ENCODE measurements at regions not wholly inside any gene's neighbourhood (a gene's known extent, or its start where the extent isn't known, plus 50 kb on each side); places are given as distances from the start of the nearest gene placed in this dataset.
"Not testable (repeated sequence)": the region's sequence is repeated elsewhere in the genome, so short reads cannot be mapped to it uniquely, and the experiment has no call there.

DNA sequence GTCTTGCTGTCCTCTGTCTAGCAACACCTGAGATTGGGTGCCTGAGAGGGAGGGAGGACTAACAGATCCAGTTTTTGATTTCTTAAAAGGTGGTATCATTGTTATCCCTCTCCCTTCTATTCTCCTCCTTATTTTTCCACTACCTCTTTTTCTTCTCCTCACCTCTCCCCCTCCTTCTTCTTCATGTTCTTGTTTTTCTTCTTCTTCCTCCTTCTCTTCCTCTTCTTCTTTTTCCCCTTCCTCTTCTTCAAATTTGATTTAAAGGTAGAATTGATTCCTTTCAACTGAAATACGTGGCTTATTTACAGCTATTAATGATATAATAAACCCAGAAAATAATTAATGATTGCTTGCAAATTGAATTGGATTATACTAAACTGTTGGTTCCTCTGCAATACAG, 256.8 kb upstream of the BTG1 start:
- peak overlapping the region in 3 of 4 donors; percentile 63 to 78 (median 76) for H3K4me3 Mint-ChIP-seq
- H3K27me3 Mint-ChIP-seq = no peaks in the 10 kb centered on the region
- no peaks in the 10 kb centered on the region for H3K36me3 Mint-ChIP-seq
- H3K9me3 Mint-ChIP-seq = no peaks in the 10 kb centered on the region
- peaks cover 61 to 78% (median 76%) of the 10 kb centered on the region in 3 donors for H3K4me1 Mint-ChIP-seq
- peak overlapping the region; percentile 83 to 91 (median 84) for H3K27ac Mint-ChIP-seq

- H3K9me3 Mint-ChIP-seq = no peaks in the 10 kb centered on the region
- H3K4me3 Mint-ChIP-seq = peak overlapping the region; percentile 2 to 63 (median 19)
- H3K27me3 Mint-ChIP-seq = no peaks in the 10 kb centered on the region
- no peaks in the 10 kb centered on the region for H3K36me3 Mint-ChIP-seq
- peaks cover 50 to 89% (median 67%) of the 10 kb centered on the region in 3 donors for H3K4me1 Mint-ChIP-seq
- H3K27ac Mint-ChIP-seq = peak overlapping the region; percentile 83 to 97 (median 91)
These were observed 254.4 kb upstream of the BTG1 start for GRCh38 chr12:92400006-92400405.

- peak overlapping the region; percentile 83 to 97 (median 91) for H3K27ac Mint-ChIP-seq
- peaks cover 4% of the 10 kb centered on the region for H3K36me3 Mint-ChIP-seq
- peak overlapping the region in 1 of 4 donors; percentile 38 for H3K4me3 Mint-ChIP-seq
- H3K27me3 Mint-ChIP-seq = no peaks in the 10 kb centered on the region
- H3K4me1 Mint-ChIP-seq = peaks cover 41 to 80% (median 55%) of the 10 kb centered on the region in 3 donors
- peaks cover 0 to 10% (median 2%) of the 10 kb centered on the region in 3 donors for H3K9me3 Mint-ChIP-seq
These were observed 253.1 kb upstream of the BTG1 start for GRCh38 chr12:92398565-92399309.

- H3K4me3 Mint-ChIP-seq = no peak overlapping the region
- H3K36me3 Mint-ChIP-seq = peaks cover 8% of the 10 kb centered on the region
- peaks cover 25 to 62% (median 35%) of the 10 kb centered on the region in 3 donors for H3K4me1 Mint-ChIP-seq
These were observed 251.1 kb upstream of the BTG1 start for GRCh38 chr12:92396647-92397252.

GRCh38 chr12:92395322-92395721, 249.7 kb upstream of the BTG1 start:
- Mint-ChIP-seq H3K27me3 (no peaks in the 10 kb centered on the region), H3K4me3 (no peak overlapping the region), H3K9me3 (peaks cover 4 to 11% (median 8%) of the 10 kb centered on the region in 3 donors), H3K36me3 (peaks cover 8% of the 10 kb centered on the region), H3K4me1 (peaks cover 15 to 53% (median 23%) of the 10 kb centered on the region in 3 donors), H3K27ac (no peak overlapping the region)

More at GRCh38 chr12:92396647-92397252, 251.1 kb upstream of the BTG1 start:
- peak overlapping the region in 1 of 3 donors; percentile 83 for H3K27ac Mint-ChIP-seq
- H3K9me3 Mint-ChIP-seq = peaks cover 4 to 11% (median 8%) of the 10 kb centered on the region in 3 donors
- H3K27me3 Mint-ChIP-seq = no peaks in the 10 kb centered on the region

GRCh38 chr12:92394895-92395294, 249.2 kb upstream of the BTG1 start:
- H3K36me3 Mint-ChIP-seq = peaks cover 8% of the 10 kb centered on the region
- no peaks in the 10 kb centered on the region for H3K27me3 Mint-ChIP-seq
- peaks cover 4 to 11% (median 8%) of the 10 kb centered on the region in 3 donors for H3K9me3 Mint-ChIP-seq
- peak overlapping the region in 1 of 4 donors; percentile 44 for H3K4me3 Mint-ChIP-seq
- no peak overlapping the region for H3K27ac Mint-ChIP-seq
- peaks cover 12 to 49% (median 19%) of the 10 kb centered on the region in 3 donors for H3K4me1 Mint-ChIP-seq

DNA sequence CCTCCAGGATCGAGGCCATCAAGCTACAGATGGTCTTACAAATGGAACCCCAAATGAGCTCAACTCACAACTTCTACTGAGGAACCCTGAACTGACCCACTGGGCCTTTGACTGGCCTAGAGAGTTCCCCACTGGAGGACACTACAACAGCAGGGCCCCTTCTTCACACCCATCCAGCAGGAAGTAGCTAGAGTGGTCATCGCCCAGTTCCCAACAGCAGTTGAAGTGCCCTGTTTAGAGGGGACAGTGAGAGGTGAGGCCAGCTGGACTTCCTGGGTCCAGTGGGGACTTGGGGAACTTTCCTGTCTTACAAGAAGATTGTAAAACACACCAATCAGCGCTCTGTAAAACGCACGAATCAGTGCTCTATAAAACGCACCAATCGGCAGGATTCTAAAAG, 247.9 kb upstream of the BTG1 start:
- H3K27me3 Mint-ChIP-seq = no peaks in the 10 kb centered on the region
- no peak overlapping the region for H3K27ac Mint-ChIP-seq
- no peak overlapping the region for H3K4me3 Mint-ChIP-seq
- peaks cover 4 to 11% (median 8%) of the 10 kb centered on the region in 3 donors for H3K9me3 Mint-ChIP-seq
- peaks cover 2 to 35% (median 7%) of the 10 kb centered on the region in 3 donors for H3K4me1 Mint-ChIP-seq
- H3K36me3 Mint-ChIP-seq = peaks cover 8% of the 10 kb centered on the region

- Mint-ChIP-seq H3K4me1 (peaks cover 0 to 24% (median 0%) of the 10 kb centered on the region in 3 donors), H3K4me3 (peak overlapping the region in 1 of 4 donors; percentile 17), H3K9me3 (peaks cover 4 to 11% (median 8%) of the 10 kb centered on the region in 3 donors), H3K27ac (peak overlapping the region in 1 of 3 donors; percentile 76)
- not testable (repeated sequence) for H3K36me3 Mint-ChIP-seq, H3K27me3 Mint-ChIP-seq
These were observed 246.1 kb upstream of the BTG1 start for GRCh38 chr12:92391726-92392125.

DNA sequence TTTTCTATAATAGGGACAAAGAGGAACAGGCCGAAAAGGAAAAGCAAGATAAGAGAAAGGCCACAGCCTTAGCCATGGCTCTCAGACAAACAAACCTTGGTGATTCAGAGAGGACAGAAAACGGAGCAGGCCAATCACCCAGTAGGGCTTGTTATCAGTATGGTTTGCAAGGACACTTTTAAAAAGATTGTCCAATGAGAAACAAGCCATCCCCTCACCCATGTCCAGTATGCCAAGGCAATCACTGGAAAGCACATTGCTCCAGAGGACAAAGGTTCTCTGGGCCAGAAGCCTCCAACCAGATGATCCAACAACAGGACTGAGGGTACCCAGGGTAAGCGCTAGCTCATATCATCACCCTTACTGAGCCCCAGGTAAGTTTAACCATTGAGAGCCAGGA, 243.8 kb upstream of the BTG1 start:
- H3K27ac Mint-ChIP-seq = no peak overlapping the region
- H3K36me3 Mint-ChIP-seq = peaks cover 8% of the 10 kb centered on the region
- H3K9me3 Mint-ChIP-seq = peaks cover 4 to 8% (median 8%) of the 10 kb centered on the region in 3 donors
- H3K27me3 Mint-ChIP-seq = no peaks in the 10 kb centered on the region
- H3K4me3 Mint-ChIP-seq = no peak overlapping the region
- peaks cover 0 to 13% (median 1%) of the 10 kb centered on the region in 3 donors for H3K4me1 Mint-ChIP-seq

- Mint-ChIP-seq H3K9me3 (no peaks in the 10 kb centered on the region), H3K27ac (no peak overlapping the region), H3K36me3 (peaks cover 2% of the 10 kb centered on the region), H3K4me1 (peaks cover 0 to 10% (median 1%) of the 10 kb centered on the region in 3 donors), H3K27me3 (no peaks in the 10 kb centered on the region), H3K4me3 (no peak overlapping the region)
These were observed 239.7 kb upstream of the BTG1 start for GRCh38 chr12:92385296-92385695.

- peaks cover 0 to 10% (median 1%) of the 10 kb centered on the region in 3 donors for H3K4me1 Mint-ChIP-seq
- H3K27ac Mint-ChIP-seq = no peak overlapping the region
- H3K4me3 Mint-ChIP-seq = no peak overlapping the region
These were observed 238.9 kb upstream of the BTG1 start for GRCh38 chr12:92384571-92384970.

DNA sequence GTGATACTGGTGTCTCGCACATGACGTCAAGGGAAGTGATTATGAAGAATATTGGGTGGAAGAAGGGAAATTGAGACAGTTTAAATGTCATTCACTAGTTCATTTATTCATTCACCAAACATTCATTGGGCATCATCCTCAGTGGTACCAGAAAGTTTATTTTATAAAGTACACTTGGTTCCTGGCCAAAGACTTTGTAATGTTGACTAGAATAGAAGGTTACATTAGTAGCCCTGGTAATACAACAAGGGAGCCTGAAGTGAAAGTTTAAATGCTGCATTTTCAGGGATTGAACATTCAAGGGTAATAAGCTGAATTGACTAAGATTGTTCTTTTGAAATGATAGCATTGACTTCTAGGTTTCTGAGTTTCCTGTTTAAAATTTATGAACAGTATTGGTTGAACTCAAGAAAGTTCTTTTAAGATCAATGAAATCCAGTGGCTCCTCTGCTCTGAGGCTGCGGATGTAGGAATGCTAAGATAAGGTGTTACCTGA, 236.8 kb upstream of the BTG1 start:
- Mint-ChIP-seq H3K36me3 (peaks cover 2% of the 10 kb centered on the region), H3K4me1 (peaks cover 0 to 11% (median 1%) of the 10 kb centered on the region in 3 donors), H3K27me3 (no peaks in the 10 kb centered on the region), H3K9me3 (no peaks in the 10 kb centered on the region), H3K4me3 (no peak overlapping the region), H3K27ac (no peak overlapping the region)

More at GRCh38 chr12:92384571-92384970, 238.9 kb upstream of the BTG1 start:
- Mint-ChIP-seq H3K9me3 (no peaks in the 10 kb centered on the region), H3K27me3 (no peaks in the 10 kb centered on the region), H3K36me3 (peaks cover 2% of the 10 kb centered on the region)

DNA sequence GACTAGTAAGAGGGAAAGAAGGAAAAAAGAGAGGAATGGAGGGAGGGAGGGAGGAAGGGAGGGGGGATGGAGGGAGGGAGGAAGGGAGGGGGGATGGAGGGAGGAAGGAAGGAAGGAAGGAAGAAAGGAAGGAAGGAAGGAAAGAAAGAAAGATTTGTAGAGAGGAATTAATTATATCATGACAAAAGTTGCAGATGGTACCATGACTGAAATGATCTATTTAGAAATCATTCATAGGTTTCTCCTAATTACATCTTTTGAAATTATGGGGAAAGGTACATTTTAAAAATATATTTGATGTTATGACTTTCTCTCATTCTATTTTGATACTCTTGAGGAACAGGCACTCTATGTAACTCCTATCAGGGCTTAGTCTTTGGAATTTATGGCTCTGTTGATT, 236.2 kb upstream of the BTG1 start:
- Mint-ChIP-seq H3K27me3 (no peaks in the 10 kb centered on the region), H3K36me3 (peaks cover 2% of the 10 kb centered on the region), H3K27ac (no peak overlapping the region), H3K9me3 (no peaks in the 10 kb centered on the region), H3K4me3 (no peak overlapping the region), H3K4me1 (peaks cover 0 to 8% (median 1%) of the 10 kb centered on the region in 3 donors)

DNA sequence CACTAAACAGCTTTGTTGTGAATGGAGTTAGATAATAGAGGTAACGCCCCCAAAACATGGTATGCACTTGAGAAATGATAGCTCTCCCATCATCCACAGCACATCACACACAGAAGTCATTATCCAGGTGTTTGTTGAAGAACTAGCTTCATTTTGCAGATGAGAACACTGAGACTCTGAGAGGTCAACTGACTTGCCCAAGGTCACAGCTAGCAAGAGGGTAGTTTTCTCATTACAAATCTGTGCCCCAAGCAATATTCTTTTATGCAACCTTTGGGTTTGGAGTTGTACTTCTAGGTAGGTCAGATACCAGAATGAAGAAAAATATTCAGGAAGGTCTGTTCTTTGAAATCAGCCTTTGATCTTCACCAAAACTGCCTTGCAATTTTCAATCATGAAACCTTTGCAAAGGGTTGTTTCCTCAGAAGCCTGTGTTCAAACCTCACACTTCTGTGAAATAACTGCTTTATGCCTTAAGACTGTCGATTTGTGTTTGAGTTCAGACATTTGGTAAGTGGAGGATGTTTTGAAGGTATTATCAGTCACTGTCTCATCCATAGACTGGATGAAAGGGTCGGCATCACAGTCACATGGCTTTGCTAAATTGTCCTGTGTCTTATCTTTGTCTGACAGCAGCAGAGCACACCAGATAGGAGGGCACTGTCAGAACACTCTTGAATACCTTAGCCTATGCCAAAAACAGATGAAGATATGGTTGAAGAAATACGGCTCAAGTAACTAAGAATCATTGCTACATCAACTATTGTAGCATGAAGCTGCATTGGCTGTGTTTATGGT, 233.2 kb upstream of the BTG1 start:
- H3K36me3 Mint-ChIP-seq = peaks cover 2% of the 10 kb centered on the region
- H3K4me1 Mint-ChIP-seq = peaks cover 0 to 6% (median 1%) of the 10 kb centered on the region in 3 donors
- H3K27ac Mint-ChIP-seq = no peak overlapping the region
- H3K27me3 Mint-ChIP-seq = no peaks in the 10 kb centered on the region
- no peak overlapping the region for H3K4me3 Mint-ChIP-seq
- H3K9me3 Mint-ChIP-seq = no peaks in the 10 kb centered on the region

Measured in IgD-negative memory B cell (primary cell).